ENCODE measurements at regions not wholly inside any gene's neighbourhood (a gene's known extent, or its start where the extent isn't known, plus 50 kb on each side); places are given as distances from the start of the nearest gene placed in this dataset.

DNA sequence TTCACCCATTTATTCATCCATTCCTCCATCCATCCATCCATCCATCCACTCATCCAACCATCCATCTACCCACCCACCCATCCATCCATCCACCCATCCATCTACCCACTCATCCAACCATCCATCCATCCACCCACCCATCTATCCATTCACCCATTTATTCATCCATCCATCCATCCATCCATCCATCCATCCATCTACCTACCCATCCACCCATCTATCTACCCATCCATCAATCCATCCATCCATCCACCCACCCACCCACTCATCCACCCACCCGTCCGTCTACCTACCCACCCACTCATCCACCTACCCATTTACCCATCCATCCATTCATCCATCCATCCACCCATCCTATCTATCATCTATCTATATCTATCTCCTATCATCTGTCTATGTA, 169.4 kb upstream of the SHH start:
- no peaks in the 10 kb centered on the region for H3K4me1 ChIP-seq (ENCODE audit: control insufficient read depth in 3 of 3, insufficient read depth in 2 of 3, low read depth in 1 of 3, low read length in 2 of 3)
- H3K4me3 ChIP-seq (ENCODE audit: low read depth in 1 of 3, low read length in 3 of 3): no peak overlapping the region
- no peak overlapping the region for H3K27ac ChIP-seq (ENCODE audit: low read depth in 1 of 3, low read length in 2 of 3)
- no peaks in the 10 kb centered on the region for H3K9me3 ChIP-seq (ENCODE audit: control insufficient read depth in 2 of 2, insufficient read depth in 1 of 2, low read depth in 1 of 2, low read length in 1 of 2)
- DNase-seq: no peak
- H3K27me3 ChIP-seq (ENCODE audit: control insufficient read depth in 3 of 3, insufficient read depth in 3 of 3, low read length in 3 of 3): peaks cover 0 to 2% (median 0%) of the 10 kb centered on the region in 3 donors
- 86 to 96% (median 90%) methylated on average over 2 of the region's 2 CpGs for WGBS, 3 donors
- no peaks in the 10 kb centered on the region for H3K36me3 ChIP-seq (ENCODE audit: control insufficient read depth in 3 of 3, insufficient read depth in 2 of 3, low read depth in 1 of 3, low read length in 3 of 3)
- FAIRE-seq: no peak

DNA sequence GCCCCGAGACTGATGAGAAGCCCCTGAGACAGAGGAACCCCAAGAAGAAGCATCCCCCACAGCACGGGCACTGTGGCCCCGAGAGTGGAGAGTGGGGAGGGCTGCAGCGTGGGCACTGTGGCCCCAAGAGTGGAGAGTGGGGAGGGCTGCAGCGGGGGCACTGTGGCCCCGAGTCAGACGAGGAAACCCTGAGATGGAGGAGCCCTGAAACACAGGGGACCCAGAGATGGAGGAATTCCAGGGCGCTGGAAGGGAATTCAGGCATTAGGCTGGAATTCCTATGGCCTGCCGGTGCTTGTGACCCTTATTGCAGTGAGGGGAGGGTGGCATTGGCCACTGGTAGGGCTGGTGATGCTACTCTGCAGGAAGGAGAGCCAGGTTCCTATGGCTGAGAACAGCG, 168.6 kb upstream of the SHH start:
- peaks cover 0 to 2% (median 0%) of the 10 kb centered on the region in 3 donors for H3K27me3 ChIP-seq (ENCODE audit: control insufficient read depth in 3 of 3, insufficient read depth in 3 of 3, low read length in 3 of 3)
- H3K36me3 ChIP-seq (ENCODE audit: control insufficient read depth in 3 of 3, insufficient read depth in 2 of 3, low read depth in 1 of 3, low read length in 3 of 3): no peaks in the 10 kb centered on the region
- H3K9me3 ChIP-seq (ENCODE audit: control insufficient read depth in 2 of 2, insufficient read depth in 1 of 2, low read depth in 1 of 2, low read length in 1 of 2): no peaks in the 10 kb centered on the region
- H3K27ac ChIP-seq (ENCODE audit: low read depth in 1 of 3, low read length in 2 of 3): no peak overlapping the region
- no peak for DNase-seq
- no peaks in the 10 kb centered on the region for H3K4me1 ChIP-seq (ENCODE audit: control insufficient read depth in 3 of 3, insufficient read depth in 2 of 3, low read depth in 1 of 3, low read length in 2 of 3)
- H3K4me3 ChIP-seq (ENCODE audit: low read depth in 1 of 3, low read length in 3 of 3): no peak overlapping the region
- 80 to 87% (median 81%) methylated on average over 10 of the region's 10 CpGs for WGBS, 3 donors
- no peak for FAIRE-seq

DNA sequence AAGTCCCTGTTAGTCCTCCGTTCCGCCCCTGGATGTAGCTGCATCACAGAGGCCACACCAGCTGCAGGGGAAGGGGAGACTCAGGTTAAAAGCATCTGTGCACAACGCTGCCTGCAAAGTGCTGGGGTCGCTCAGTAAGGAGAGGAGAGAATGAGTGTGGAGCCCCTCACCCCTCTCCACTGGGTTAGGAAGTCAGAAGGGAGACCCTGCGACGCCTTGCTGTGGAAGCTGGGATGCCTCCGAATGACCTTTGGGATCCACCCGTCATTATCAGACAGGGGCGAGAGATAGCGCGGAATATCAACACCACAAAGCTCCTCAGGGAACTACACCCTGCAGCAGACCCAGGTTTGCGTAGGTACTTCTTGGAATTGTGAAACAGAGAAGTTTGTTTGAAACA, 167.7 kb upstream of the SHH start:
- Histone ChIP-seq H3K9me3 (ENCODE audit: control insufficient read depth in 2 of 2, insufficient read depth in 1 of 2, low read depth in 1 of 2, low read length in 1 of 2) (no peaks in the 10 kb centered on the region), H3K4me3 (ENCODE audit: low read depth in 1 of 3, low read length in 3 of 3) (no peak overlapping the region), H3K27me3 (ENCODE audit: control insufficient read depth in 3 of 3, insufficient read depth in 3 of 3, low read length in 3 of 3) (peaks cover 0 to 2% (median 0%) of the 10 kb centered on the region in 3 donors), H3K36me3 (ENCODE audit: control insufficient read depth in 3 of 3, insufficient read depth in 2 of 3, low read depth in 1 of 3, low read length in 3 of 3) (no peaks in the 10 kb centered on the region), H3K4me1 (ENCODE audit: control insufficient read depth in 3 of 3, insufficient read depth in 2 of 3, low read depth in 1 of 3, low read length in 2 of 3) (no peaks in the 10 kb centered on the region), H3K27ac (ENCODE audit: low read depth in 1 of 3, low read length in 2 of 3) (no peak overlapping the region)
- DNase-seq (no peak), FAIRE-seq (no peak)
- WGBS, 3 donors: 48 to 72% (median 60%) methylated on average over 12 of the region's 12 CpGs

DNA sequence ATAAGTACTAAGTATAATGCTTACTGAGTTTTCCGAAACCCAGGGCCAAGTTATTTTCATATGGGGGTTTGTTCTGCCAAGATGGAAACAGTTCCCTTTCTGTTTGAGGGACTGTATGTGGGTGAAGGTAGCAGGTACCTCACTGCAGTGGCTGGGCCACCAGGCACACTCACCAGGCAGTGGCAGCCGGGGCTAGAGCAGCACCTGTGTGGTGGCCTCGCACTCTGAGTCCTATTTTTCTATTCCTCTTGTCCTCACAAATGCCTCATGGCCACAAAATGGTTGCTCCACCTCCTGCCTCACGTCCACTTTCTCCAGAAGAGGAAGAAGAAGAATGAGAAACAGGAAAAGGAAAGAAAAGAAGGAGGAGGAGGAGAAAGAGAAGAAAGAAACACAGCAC, 167.3 kb upstream of the SHH start:
- WGBS, 3 donors: 65 to 70% (median 69%) methylated on average over 4 of the region's 4 CpGs
- H3K27me3 ChIP-seq (ENCODE audit: control insufficient read depth in 3 of 3, insufficient read depth in 3 of 3, low read length in 3 of 3): peaks cover 0 to 2% (median 0%) of the 10 kb centered on the region in 3 donors
- H3K27ac ChIP-seq (ENCODE audit: low read depth in 1 of 3, low read length in 2 of 3): no peak overlapping the region
- no peak overlapping the region for H3K4me3 ChIP-seq (ENCODE audit: low read depth in 1 of 3, low read length in 3 of 3)
- DNase-seq: no peak
- H3K9me3 ChIP-seq (ENCODE audit: control insufficient read depth in 2 of 2, insufficient read depth in 1 of 2, low read depth in 1 of 2, low read length in 1 of 2): no peaks in the 10 kb centered on the region
- FAIRE-seq: no peak
- no peaks in the 10 kb centered on the region for H3K36me3 ChIP-seq (ENCODE audit: control insufficient read depth in 3 of 3, insufficient read depth in 2 of 3, low read depth in 1 of 3, low read length in 3 of 3)
- no peaks in the 10 kb centered on the region for H3K4me1 ChIP-seq (ENCODE audit: control insufficient read depth in 3 of 3, insufficient read depth in 2 of 3, low read depth in 1 of 3, low read length in 2 of 3)

DNA sequence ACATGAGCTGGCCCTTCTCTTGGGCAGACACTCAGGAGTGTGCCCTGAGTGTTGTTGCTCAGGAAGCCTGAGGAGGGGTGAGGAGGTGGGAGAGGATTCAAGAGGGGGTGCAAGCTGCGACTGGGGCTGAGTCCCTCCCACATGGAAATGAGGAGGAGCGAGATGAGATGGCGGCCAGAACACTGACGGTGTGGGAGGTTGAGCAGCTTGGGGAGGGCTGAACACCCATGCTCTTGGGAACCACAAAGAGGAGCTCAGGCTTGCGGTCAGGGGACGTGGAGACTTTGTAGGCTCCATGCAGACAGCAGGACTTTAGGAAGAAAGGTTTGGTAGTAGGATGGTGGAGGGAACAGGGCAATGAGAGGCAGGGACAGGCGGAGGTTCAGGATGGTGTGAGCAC, 163.2 kb upstream of the SHH start:
- Histone ChIP-seq H3K9me3 (ENCODE audit: control insufficient read depth in 2 of 2, insufficient read depth in 1 of 2, low read depth in 1 of 2, low read length in 1 of 2) (no peaks in the 10 kb centered on the region), H3K27ac (ENCODE audit: low read depth in 1 of 3, low read length in 2 of 3) (no peak overlapping the region), H3K4me3 (ENCODE audit: low read depth in 1 of 3, low read length in 3 of 3) (no peak overlapping the region), H3K27me3 (ENCODE audit: control insufficient read depth in 3 of 3, insufficient read depth in 3 of 3, low read length in 3 of 3) (peaks cover 0 to 2% (median 0%) of the 10 kb centered on the region in 3 donors), H3K4me1 (ENCODE audit: control insufficient read depth in 3 of 3, insufficient read depth in 2 of 3, low read depth in 1 of 3, low read length in 2 of 3) (no peaks in the 10 kb centered on the region), H3K36me3 (ENCODE audit: control insufficient read depth in 3 of 3, insufficient read depth in 2 of 3, low read depth in 1 of 3, low read length in 3 of 3) (no peaks in the 10 kb centered on the region)
- 68 to 69% (median 68%) methylated on average over 7 of the region's 7 CpGs for WGBS, 3 donors
- FAIRE-seq (no peak), DNase-seq (no peak)

DNA sequence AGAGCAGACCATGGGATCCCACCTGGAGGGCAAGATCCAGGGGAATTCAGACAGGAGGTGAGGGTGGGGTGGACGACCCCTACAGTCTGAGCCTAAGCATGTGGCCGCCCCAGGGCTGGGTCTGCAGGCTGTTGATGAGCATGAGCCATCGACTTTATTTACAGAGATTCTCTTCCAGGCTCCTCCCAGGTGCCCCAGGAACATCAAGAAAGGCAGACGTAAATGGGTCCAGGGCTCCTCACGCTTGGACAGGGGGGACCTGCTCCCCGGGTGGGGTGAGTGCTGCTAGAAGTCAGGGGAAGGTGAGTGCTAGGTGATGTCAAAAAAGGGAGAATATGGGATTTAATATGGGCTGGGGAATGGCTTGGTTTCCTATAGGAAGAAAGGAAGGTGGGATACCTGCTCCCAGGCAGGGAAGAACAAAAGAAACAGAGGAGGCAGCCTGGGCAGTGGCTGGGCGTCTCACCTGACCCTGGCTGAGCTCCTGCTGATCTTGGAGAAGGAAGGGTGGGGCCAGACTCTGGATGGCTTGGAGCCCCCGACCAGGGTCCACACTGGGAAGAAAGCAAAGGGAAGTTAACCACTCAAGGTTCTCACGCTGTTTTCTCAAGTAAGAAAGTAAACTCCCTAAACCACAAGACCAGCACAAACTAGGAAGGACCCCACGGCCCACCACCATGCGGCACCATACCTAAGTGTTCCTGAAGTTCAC, 162.1 kb upstream of the SHH start:
- Histone ChIP-seq H3K27me3 (ENCODE audit: control insufficient read depth in 3 of 3, insufficient read depth in 3 of 3, low read length in 3 of 3) (no peaks in the 10 kb centered on the region), H3K4me1 (ENCODE audit: control insufficient read depth in 3 of 3, insufficient read depth in 2 of 3, low read depth in 1 of 3, low read length in 2 of 3) (no peaks in the 10 kb centered on the region), H3K9me3 (ENCODE audit: control insufficient read depth in 2 of 2, insufficient read depth in 1 of 2, low read depth in 1 of 2, low read length in 1 of 2) (no peaks in the 10 kb centered on the region), H3K36me3 (ENCODE audit: control insufficient read depth in 3 of 3, insufficient read depth in 2 of 3, low read depth in 1 of 3, low read length in 3 of 3) (no peaks in the 10 kb centered on the region), H3K4me3 (ENCODE audit: low read depth in 1 of 3, low read length in 3 of 3) (no peak overlapping the region), H3K27ac (ENCODE audit: low read depth in 1 of 3, low read length in 2 of 3) (no peak overlapping the region)
- DNase-seq: no peak
- no peak for FAIRE-seq
- 42 to 64% (median 50%) methylated on average over 10 to 11 of the region's 11 CpGs for WGBS, 3 donors

DNA sequence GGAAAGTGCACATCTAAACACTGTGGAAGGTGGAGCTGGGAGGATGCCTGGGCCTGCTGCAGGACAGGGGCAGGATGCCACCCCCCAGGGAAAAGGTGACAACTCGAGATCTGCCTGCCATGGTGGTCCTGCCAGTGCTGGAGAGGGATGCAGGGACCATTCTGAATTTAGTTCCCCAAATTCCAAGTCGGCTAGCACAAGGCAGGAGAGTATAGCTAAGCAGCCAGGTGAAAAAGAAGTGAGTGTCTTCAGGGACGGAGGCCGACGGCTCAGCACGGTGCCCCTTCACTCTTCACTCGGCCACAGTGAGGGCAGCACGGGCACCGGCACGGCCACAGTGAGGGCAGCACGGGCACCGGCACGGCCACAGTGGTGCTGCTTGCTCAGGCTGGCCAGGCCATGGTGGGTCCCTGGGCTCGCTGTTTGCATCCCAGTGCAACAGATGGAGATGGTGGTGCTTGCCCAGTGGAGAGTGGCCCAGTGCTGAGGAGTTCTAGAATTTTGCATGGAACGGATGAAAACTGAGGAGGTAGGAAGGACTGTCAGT, 161.3 kb upstream of the SHH start:
- H3K4me3 ChIP-seq (ENCODE audit: low read depth in 1 of 3, low read length in 3 of 3): no peak overlapping the region
- H3K4me1 ChIP-seq (ENCODE audit: control insufficient read depth in 3 of 3, insufficient read depth in 2 of 3, low read depth in 1 of 3, low read length in 2 of 3): no peaks in the 10 kb centered on the region
- H3K9me3 ChIP-seq (ENCODE audit: control insufficient read depth in 2 of 2, insufficient read depth in 1 of 2, low read depth in 1 of 2, low read length in 1 of 2): no peaks in the 10 kb centered on the region
- H3K27ac ChIP-seq (ENCODE audit: low read depth in 1 of 3, low read length in 2 of 3): no peak overlapping the region
- H3K27me3 ChIP-seq (ENCODE audit: control insufficient read depth in 3 of 3, insufficient read depth in 3 of 3, low read length in 3 of 3): no peaks in the 10 kb centered on the region
- H3K36me3 ChIP-seq (ENCODE audit: control insufficient read depth in 3 of 3, insufficient read depth in 2 of 3, low read depth in 1 of 3, low read length in 3 of 3): no peaks in the 10 kb centered on the region
- DNase-seq (no peak), FAIRE-seq (no peak)
- 74 to 85% (median 75%) methylated on average over 15 of the region's 15 CpGs for WGBS, 3 donors

DNA sequence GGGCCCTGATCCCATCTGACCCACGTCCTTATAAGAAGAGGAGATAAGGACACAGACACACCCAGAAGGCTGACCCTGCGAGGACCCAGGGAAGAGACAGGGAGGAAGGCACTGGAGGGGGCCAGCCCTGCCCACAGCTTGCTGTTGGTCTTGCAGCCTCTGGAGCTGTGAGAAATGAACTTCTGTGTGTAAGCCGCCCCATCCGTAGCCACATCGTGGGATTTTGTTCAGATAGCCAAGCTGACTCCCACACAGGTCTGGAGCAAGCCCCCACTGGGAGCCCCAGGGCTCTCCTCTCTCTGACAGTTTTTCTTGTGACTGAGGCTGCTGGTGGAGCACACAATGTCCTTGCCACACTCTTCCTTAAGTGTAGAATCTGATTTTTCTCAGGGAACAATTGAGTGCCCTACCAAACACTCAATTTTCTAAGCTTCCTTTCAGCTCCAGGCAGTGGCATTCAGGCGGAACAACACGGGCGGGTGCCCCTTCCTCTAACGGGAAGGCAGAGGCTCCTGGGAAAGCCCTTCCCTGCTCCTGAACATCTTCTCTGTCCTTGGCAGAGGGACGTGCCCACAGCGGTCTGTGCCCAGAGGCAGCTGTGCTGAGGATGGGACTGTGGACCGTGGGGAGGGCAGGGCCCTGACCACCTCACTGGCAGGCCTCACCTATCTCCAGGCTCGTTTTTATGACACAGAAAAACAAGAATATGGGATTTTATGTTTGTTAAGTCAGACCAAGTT, 160.6 kb upstream of the SHH start:
- no peaks in the 10 kb centered on the region for H3K36me3 ChIP-seq (ENCODE audit: control insufficient read depth in 3 of 3, insufficient read depth in 2 of 3, low read depth in 1 of 3, low read length in 3 of 3)
- H3K4me3 ChIP-seq (ENCODE audit: low read depth in 1 of 3, low read length in 3 of 3): no peak overlapping the region
- no peak overlapping the region for H3K27ac ChIP-seq (ENCODE audit: low read depth in 1 of 3, low read length in 2 of 3)
- 51 to 67% (median 62%) methylated on average over 13 of the region's 13 CpGs for WGBS, 3 donors
- DNase-seq (no peak), FAIRE-seq (no peak)
- no peaks in the 10 kb centered on the region for H3K27me3 ChIP-seq (ENCODE audit: control insufficient read depth in 3 of 3, insufficient read depth in 3 of 3, low read length in 3 of 3)
- no peaks in the 10 kb centered on the region for H3K4me1 ChIP-seq (ENCODE audit: control insufficient read depth in 3 of 3, insufficient read depth in 2 of 3, low read depth in 1 of 3, low read length in 2 of 3)
- H3K9me3 ChIP-seq (ENCODE audit: control insufficient read depth in 2 of 2, insufficient read depth in 1 of 2, low read depth in 1 of 2, low read length in 1 of 2): no peaks in the 10 kb centered on the region
